NCI-H1694 (cell line): ENCODE measurements at regions not wholly inside any gene's neighbourhood (a gene's known extent, or its start where the extent isn't known, plus 50 kb on each side); places are given as distances from the start of the nearest gene placed in this dataset.
A peak's percentile ranks its signal among the peaks of the same experiment; 100 is the strongest.
"Not testable (repeated sequence)": the region's sequence is repeated elsewhere in the genome, so short reads cannot be mapped to it uniquely, and the experiment has no call there.

Source experiments
- DNase-seq: peaks from one replicate; lab custom pipeline; 2025; lab: John Stamatoyannopoulos, UW

GRCh38 chr17:54353789-54354525 lies 531.2 kb downstream of the KIF2B start:
- DNase-seq = no peak

- DNase-seq = not testable (repeated sequence)
Measured at GRCh38 chr17:54361073-54361472, 538.3 kb downstream of the KIF2B start.

DNA sequence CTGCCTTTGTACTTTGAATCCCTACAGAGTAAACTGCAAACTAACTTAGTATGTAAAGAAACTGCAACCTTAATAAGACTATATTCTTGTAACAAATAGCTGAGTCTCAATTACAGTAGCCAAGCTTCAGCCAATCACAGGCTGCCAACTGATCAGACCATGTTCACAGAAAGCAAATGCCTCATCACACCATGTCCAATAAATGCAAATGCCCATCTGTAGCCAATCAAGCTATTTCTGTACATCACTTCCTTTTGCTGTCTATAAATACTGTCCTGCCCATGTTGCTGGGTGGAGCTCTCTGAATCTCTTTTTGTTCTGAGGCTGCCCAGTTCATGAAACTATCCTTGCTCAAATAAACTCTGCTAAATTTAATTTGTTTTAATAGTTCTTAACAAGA lies 531.7 kb upstream of the TOM1L1 start:
- no peak for DNase-seq

- no peak for DNase-seq
Measured at GRCh38 chr17:54372069-54372749, 528.4 kb upstream of the TOM1L1 start.

GRCh38 chr17:54373970-54374369 lies 526.7 kb upstream of the TOM1L1 start:
- DNase-seq = no peak

- not testable (repeated sequence) for DNase-seq
Measured at GRCh38 chr17:54376409-54376808, 524.2 kb upstream of the TOM1L1 start.

DNA sequence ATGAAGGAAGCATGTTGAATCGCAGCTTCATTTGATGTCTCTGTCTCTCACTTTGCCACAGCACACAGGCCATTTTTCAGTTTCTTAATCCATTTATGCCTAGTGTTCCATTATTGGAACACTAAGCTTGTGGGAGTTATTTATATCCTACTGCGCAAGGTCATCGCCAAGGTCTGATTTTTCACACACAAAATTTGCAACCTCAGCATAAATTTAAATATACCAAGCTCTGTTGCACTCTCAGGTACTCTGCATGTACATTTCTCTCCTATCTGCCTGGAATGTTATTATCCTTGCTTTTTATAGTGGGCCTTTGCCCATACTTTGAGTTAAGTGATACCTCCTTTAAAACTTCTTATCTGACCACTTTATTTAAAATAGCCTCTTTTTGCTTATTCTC lies 519.2 kb upstream of the TOM1L1 start:
- DNase-seq = no peak

DNA sequence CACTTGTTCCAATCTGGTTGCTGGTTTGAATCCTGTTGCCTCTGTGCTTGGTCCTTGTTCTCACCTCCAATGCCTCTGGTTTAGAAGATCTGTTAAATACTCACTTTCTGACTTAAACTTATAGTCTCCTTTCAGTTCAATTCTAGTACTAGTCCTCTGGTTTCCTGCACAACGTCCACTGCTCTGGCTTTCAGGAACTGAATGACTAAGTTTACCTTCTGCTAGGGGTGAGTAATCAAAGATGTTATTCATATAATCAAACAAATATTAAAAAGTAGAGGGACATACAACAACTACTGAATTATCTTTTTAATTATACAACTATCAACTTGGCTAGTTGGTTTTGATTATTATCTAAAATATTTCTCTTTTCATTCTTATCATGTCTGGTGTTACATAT lies 496.4 kb upstream of the TOM1L1 start:
- DNase-seq = no peak

DNA sequence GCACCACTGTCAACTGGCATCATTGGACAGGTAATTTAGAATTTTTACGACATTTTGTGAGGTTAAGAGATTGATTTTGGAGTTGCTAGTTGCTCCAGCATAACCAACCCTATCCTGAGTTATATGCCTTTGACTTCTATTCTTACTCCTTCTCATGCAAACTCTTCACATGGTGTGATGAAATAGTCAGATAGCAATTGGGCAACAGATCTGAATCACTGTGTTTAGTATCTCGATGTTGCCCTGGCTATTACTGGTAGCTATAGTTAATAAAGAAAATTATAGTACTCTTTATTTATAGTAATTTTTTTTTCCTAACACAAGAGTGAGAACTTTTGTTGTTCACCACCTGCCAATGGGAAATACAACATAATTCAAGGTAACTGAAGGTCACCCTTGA lies 494.8 kb upstream of the TOM1L1 start:
- no peak for DNase-seq

- DNase-seq = peak; percentile 78
Measured at GRCh38 chr17:54408731-54409130, 491.9 kb upstream of the TOM1L1 start.

DNA sequence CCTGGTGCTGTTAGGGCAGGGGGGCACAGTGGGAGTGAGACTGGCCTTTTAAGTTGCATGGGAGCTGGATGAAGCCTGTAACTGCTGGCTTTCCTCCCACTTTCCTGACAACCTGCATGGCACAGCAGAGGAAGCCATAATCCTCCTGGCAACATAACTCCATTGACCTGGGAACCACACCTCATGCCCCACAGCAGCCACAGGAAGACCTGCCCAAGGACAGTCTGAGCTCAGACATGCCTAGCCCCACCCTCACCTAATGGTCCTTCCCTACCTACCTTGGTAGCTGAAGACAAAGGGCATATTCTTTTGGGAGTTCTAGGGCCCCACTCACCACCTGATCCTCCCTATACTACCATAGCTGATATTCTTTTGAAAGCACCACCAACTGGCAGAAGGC lies 482.2 kb upstream of the TOM1L1 start:
- DNase-seq = no peak

DNA sequence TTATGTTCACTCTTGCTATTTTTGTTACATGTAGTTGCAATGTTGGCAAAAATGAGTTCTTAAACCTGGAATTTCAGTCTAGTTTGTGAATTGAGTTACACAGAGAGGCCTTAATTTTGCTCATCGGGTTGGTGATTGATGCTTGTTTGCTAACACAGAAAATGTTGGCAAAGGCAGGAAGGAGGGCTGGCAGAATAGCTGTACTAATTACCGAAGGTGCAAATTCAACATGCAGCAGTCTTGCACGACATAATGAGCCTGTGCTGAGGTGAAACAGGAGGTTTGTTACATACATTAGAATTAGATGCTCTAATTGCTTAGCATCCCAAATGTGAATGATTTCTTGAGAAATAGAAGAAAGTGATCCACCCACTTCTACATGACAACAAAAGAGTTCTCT lies 475.0 kb upstream of the TOM1L1 start:
- DNase-seq = peak; percentile 30

GRCh38 chr17:54426296-54426886 lies 474.3 kb upstream of the TOM1L1 start:
- DNase-seq = peak; percentile 48

GRCh38 chr17:54435966-54436365 lies 464.7 kb upstream of the TOM1L1 start:
- no peak for DNase-seq

DNA sequence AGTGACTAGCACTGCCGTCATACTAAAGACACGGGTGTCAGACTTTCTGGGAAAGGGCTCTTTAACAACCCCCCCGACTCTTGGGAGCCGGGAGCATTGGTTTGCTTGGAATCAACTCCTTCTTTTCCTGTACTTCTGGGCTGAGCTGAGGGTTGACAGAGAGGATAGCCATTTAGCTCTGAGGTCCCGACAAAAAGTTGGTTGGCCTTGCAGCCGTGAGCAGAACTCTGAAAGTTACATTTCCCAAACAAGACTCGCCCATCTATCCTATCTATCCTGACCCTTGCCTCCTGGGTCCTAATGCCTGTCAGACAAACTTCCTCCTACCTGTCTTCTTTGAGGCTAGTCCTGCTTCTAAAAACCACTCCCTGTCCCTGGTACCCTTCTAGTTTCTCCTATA lies 460.8 kb upstream of the TOM1L1 start:
- no peak for DNase-seq

- no peak for DNase-seq
Measured at GRCh38 chr17:54451051-54451450, 449.6 kb upstream of the TOM1L1 start.

GRCh38 chr17:54452666-54453348 lies 447.8 kb upstream of the TOM1L1 start:
- no peak for DNase-seq

GRCh38 chr17:54455251-54455868 lies 445.3 kb upstream of the TOM1L1 start:
- DNase-seq = no peak

- DNase-seq = not testable (repeated sequence)
Measured at GRCh38 chr17:54465443-54465842, 435.2 kb upstream of the TOM1L1 start.

DNA sequence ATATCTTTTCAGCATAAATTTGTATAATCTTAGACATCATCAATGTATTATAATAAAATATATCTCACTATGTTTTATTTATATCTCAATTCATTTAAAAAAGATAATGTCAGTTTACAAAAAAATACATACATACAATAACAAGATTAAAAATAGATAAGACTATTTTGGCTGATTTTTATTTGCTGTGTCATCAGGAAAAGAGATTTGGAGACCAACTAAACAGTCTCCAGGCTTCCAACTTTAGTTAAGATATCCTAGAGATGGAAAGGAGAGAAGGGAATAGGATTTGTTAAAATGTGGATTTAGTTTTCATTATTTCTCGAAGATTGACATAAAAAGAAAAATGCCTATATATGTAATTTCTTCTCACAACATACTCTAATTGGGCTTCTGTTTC lies 433.8 kb upstream of the TOM1L1 start:
- no peak for DNase-seq

GRCh38 chr17:54482843-54483242 lies 417.8 kb upstream of the TOM1L1 start:
- DNase-seq = no peak

DNA sequence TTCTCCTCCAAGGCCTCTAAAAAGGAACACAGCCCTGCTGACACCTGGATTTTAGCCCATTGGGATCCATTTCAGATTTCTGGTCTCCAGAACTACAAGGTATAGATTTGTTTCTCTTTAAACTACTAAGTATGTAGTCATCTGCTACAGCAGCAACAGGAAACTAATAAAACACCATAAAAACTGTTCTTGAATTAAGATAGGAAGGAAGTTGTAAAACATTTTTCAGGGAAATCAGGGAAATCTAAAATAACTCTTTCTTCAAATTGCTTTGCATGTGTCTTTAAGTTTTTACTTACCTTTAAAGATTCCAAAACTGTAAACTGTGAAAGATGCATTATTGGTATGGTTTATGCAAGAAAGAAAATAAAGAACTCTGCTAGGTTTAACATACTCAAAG lies 407.0 kb upstream of the TOM1L1 start:
- no peak for DNase-seq
